DND-41 (cell line): ENCODE measurements at regions not wholly inside any gene's neighbourhood (a gene's known extent, or its start where the extent isn't known, plus 50 kb on each side); places are given as distances from the start of the nearest gene placed in this dataset.

Source experiments
- EZH2 ChIP-seq: IDR thresholded peaks from 3 replicates; pipeline ENCODE4 v1.6.1; 2012; ENCODE audit warnings: borderline replicate concordance, low read depth, mild to moderate bottlenecking, moderate library complexity, low read length, inconsistent platforms; ENCODE audit not compliant: severe bottlenecking
- TF ChIP-seq, protein P1 (sequence below): IDR thresholded peaks from 2 replicates; pipeline ENCODE4 v1.5.1; 2012; ENCODE audit warnings: borderline replicate concordance, low read length, moderate library complexity, mild to moderate bottlenecking; ENCODE audit not compliant: poor library complexity, severe bottlenecking; ENCODE audit errors: extremely low read depth

GRCh38 chr10:78846071-78846470 lies 222.7 kb upstream of the ZMIZ1 start:
- TF ChIP-seq, protein P1, sequence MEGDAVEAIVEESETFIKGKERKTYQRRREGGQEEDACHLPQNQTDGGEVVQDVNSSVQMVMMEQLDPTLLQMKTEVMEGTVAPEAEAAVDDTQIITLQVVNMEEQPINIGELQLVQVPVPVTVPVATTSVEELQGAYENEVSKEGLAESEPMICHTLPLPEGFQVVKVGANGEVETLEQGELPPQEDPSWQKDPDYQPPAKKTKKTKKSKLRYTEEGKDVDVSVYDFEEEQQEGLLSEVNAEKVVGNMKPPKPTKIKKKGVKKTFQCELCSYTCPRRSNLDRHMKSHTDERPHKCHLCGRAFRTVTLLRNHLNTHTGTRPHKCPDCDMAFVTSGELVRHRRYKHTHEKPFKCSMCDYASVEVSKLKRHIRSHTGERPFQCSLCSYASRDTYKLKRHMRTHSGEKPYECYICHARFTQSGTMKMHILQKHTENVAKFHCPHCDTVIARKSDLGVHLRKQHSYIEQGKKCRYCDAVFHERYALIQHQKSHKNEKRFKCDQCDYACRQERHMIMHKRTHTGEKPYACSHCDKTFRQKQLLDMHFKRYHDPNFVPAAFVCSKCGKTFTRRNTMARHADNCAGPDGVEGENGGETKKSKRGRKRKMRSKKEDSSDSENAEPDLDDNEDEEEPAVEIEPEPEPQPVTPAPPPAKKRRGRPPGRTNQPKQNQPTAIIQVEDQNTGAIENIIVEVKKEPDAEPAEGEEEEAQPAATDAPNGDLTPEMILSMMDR, result no peak
- no peak for TF ChIP-seq EZH2
